HG02588 (cell line): ENCODE measurements at regions not wholly inside any gene's neighbourhood (a gene's known extent, or its start where the extent isn't known, plus 50 kb on each side); places are given as distances from the start of the nearest gene placed in this dataset.

Experiments
- ATAC-seq: cut with Tn5 transposase; IDR thresholded peaks from one replicate; pipeline ENCODE4 v1.9.1; 2021; ENCODE audit warnings: mild to moderate bottlenecking, moderate library complexity; ENCODE audit not compliant: unreplicated experiment

- no peak for ATAC-seq
Measured at GRCh38 chr20:6944292-6944691, 176.8 kb downstream of the BMP2 start.

GRCh38 chr20:6953611-6954010 is 186.1 kb downstream of the BMP2 start:
- no peak for ATAC-seq

- no peak for ATAC-seq
Measured at GRCh38 chr20:6954219-6954618, 186.7 kb downstream of the BMP2 start.

- no peak for ATAC-seq
Measured at GRCh38 chr20:6956056-6956455, 188.6 kb downstream of the BMP2 start.

GRCh38 chr20:6956574-6956973 is 189.1 kb downstream of the BMP2 start:
- no peak for ATAC-seq

GRCh38 chr20:6959900-6960312 is 192.4 kb downstream of the BMP2 start:
- ATAC-seq = no peak

GRCh38 chr20:6966721-6967120 is 199.2 kb downstream of the BMP2 start:
- no peak for ATAC-seq

GRCh38 chr20:6974838-6975237 is 207.4 kb downstream of the BMP2 start:
- ATAC-seq = no peak

- no peak for ATAC-seq
Measured at GRCh38 chr20:6975311-6975710, 207.8 kb downstream of the BMP2 start.

- ATAC-seq = no peak
Measured at GRCh38 chr20:6976106-6976900, 208.8 kb downstream of the BMP2 start.

GRCh38 chr20:6979621-6980020 is 212.1 kb downstream of the BMP2 start:
- no peak for ATAC-seq

GRCh38 chr20:6993011-6993410 is 225.5 kb downstream of the BMP2 start:
- no peak for ATAC-seq

- no peak for ATAC-seq
Measured at GRCh38 chr20:6993511-6993910, 226.0 kb downstream of the BMP2 start.

GRCh38 chr20:6994452-6994851 is 227.0 kb downstream of the BMP2 start:
- ATAC-seq = no peak

- ATAC-seq = no peak
Measured at GRCh38 chr20:6998909-6999308, 231.4 kb downstream of the BMP2 start.

- no peak for ATAC-seq
Measured at GRCh38 chr20:6999381-6999780, 231.9 kb downstream of the BMP2 start.

GRCh38 chr20:7003598-7003997 is 236.1 kb downstream of the BMP2 start:
- no peak for ATAC-seq

GRCh38 chr20:7004801-7005200 is 237.3 kb downstream of the BMP2 start:
- ATAC-seq = no peak

GRCh38 chr20:7010527-7010926 is 243.0 kb downstream of the BMP2 start:
- ATAC-seq = no peak

GRCh38 chr20:7015257-7015656 is 247.8 kb downstream of the BMP2 start:
- ATAC-seq = no peak

- ATAC-seq = no peak
Measured at GRCh38 chr20:7022597-7022996, 255.1 kb downstream of the BMP2 start.

- no peak for ATAC-seq
Measured at GRCh38 chr20:7025635-7026034, 258.1 kb downstream of the BMP2 start.

GRCh38 chr20:7029019-7029418 is 261.5 kb downstream of the BMP2 start:
- ATAC-seq = no peak
